ENCODE measurements at regions not wholly inside any gene's neighbourhood (a gene's known extent, or its start where the extent isn't known, plus 50 kb on each side); places are given as distances from the start of the nearest gene placed in this dataset.

GRCh38 chr7:51827631-51828030 lies 511.0 kb upstream of the COBL start:
- TF ChIP-seq POLR2A (IDR thresholded peaks at IDR 0.05) = no peak
- TF ChIP-seq, protein P1, sequence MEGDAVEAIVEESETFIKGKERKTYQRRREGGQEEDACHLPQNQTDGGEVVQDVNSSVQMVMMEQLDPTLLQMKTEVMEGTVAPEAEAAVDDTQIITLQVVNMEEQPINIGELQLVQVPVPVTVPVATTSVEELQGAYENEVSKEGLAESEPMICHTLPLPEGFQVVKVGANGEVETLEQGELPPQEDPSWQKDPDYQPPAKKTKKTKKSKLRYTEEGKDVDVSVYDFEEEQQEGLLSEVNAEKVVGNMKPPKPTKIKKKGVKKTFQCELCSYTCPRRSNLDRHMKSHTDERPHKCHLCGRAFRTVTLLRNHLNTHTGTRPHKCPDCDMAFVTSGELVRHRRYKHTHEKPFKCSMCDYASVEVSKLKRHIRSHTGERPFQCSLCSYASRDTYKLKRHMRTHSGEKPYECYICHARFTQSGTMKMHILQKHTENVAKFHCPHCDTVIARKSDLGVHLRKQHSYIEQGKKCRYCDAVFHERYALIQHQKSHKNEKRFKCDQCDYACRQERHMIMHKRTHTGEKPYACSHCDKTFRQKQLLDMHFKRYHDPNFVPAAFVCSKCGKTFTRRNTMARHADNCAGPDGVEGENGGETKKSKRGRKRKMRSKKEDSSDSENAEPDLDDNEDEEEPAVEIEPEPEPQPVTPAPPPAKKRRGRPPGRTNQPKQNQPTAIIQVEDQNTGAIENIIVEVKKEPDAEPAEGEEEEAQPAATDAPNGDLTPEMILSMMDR (IDR thresholded peaks at IDR 0.05) = no peak

All from testis (tissue), 2 donors.